ENCODE measurements at regions not wholly inside any gene's neighbourhood (a gene's known extent, or its start where the extent isn't known, plus 50 kb on each side); places are given as distances from the start of the nearest gene placed in this dataset.
"Not testable (repeated sequence)": the region's sequence is repeated elsewhere in the genome, so short reads cannot be mapped to it uniquely, and the experiment has no call there.

- Histone ChIP-seq H3K27me3 (ENCODE audit: low read depth, low read length) (no peaks in the 10 kb centered on the region), H3K36me3 (ENCODE audit: control insufficient read depth in 1 of 2, insufficient read depth in 2 of 2, low read length in 2 of 2) (no peaks in the 10 kb centered on the region), H3K4me1 (ENCODE audit: control insufficient read depth in 1 of 2, insufficient read depth in 2 of 2, low read length in 2 of 2) (no peaks in the 10 kb centered on the region), H3K27ac (ENCODE audit: low read length) (no peak overlapping the region), H3K4me3 (ENCODE audit: low read depth in 1 of 2, low read length in 2 of 2) (no peak overlapping the region), H3K9me3 (ENCODE audit: control insufficient read depth in 1 of 2, low read length in 2 of 2) (no peaks in the 10 kb centered on the region)
Observed at GRCh38 chr9:75788006-75788634, 102.4 kb upstream of the PCSK5 start.

GRCh38 chr9:75797085-75797580 lies 93.3 kb upstream of the PCSK5 start:
- H3K36me3 ChIP-seq (ENCODE audit: control insufficient read depth in 1 of 2, insufficient read depth in 2 of 2, low read length in 2 of 2): no peaks in the 10 kb centered on the region
- no peaks in the 10 kb centered on the region for H3K4me1 ChIP-seq (ENCODE audit: control insufficient read depth in 1 of 2, insufficient read depth in 2 of 2, low read length in 2 of 2)

GRCh38 chr9:75798505-75798904 lies 92.0 kb upstream of the PCSK5 start:
- H3K27ac ChIP-seq (ENCODE audit: low read length): no peak overlapping the region
- no peaks in the 10 kb centered on the region for H3K27me3 ChIP-seq (ENCODE audit: low read depth, low read length)
- no peaks in the 10 kb centered on the region for H3K9me3 ChIP-seq (ENCODE audit: control insufficient read depth in 1 of 2, low read length in 2 of 2)
- no peaks in the 10 kb centered on the region for H3K36me3 ChIP-seq (ENCODE audit: control insufficient read depth in 1 of 2, insufficient read depth in 2 of 2, low read length in 2 of 2)
- no peaks in the 10 kb centered on the region for H3K4me1 ChIP-seq (ENCODE audit: control insufficient read depth in 1 of 2, insufficient read depth in 2 of 2, low read length in 2 of 2)
- no peak overlapping the region for H3K4me3 ChIP-seq (ENCODE audit: low read depth in 1 of 2, low read length in 2 of 2)

More at GRCh38 chr9:75797085-75797580, 93.3 kb upstream of the PCSK5 start:
- no peaks in the 10 kb centered on the region for H3K27me3 ChIP-seq (ENCODE audit: low read depth, low read length)
- no peaks in the 10 kb centered on the region for H3K9me3 ChIP-seq (ENCODE audit: control insufficient read depth in 1 of 2, low read length in 2 of 2)
- no peak overlapping the region for H3K4me3 ChIP-seq (ENCODE audit: low read depth in 1 of 2, low read length in 2 of 2)
- H3K27ac ChIP-seq (ENCODE audit: low read length): no peak overlapping the region

- H3K4me1 ChIP-seq (ENCODE audit: control insufficient read depth in 1 of 2, insufficient read depth in 2 of 2, low read length in 2 of 2): no peaks in the 10 kb centered on the region
- H3K4me3 ChIP-seq (ENCODE audit: low read depth in 1 of 2, low read length in 2 of 2): no peak overlapping the region
- H3K9me3 ChIP-seq (ENCODE audit: control insufficient read depth in 1 of 2, low read length in 2 of 2): no peaks in the 10 kb centered on the region
Observed at GRCh38 chr9:75803130-75803529, 87.3 kb upstream of the PCSK5 start.

GRCh38 chr9:75810063-75810462 lies 80.4 kb upstream of the PCSK5 start:
- H3K27ac ChIP-seq (ENCODE audit: low read length): no peak overlapping the region

More at GRCh38 chr9:75803130-75803529, 87.3 kb upstream of the PCSK5 start:
- Histone ChIP-seq H3K36me3 (ENCODE audit: control insufficient read depth in 1 of 2, insufficient read depth in 2 of 2, low read length in 2 of 2) (no peaks in the 10 kb centered on the region), H3K27me3 (ENCODE audit: low read depth, low read length) (no peaks in the 10 kb centered on the region), H3K27ac (ENCODE audit: low read length) (no peak overlapping the region)

GRCh38 chr9:75811692-75812091 lies 78.8 kb upstream of the PCSK5 start:
- Histone ChIP-seq H3K9me3 (ENCODE audit: control insufficient read depth in 1 of 2, low read length in 2 of 2) (peaks cover 12 to 20% of the 10 kb centered on the region in 2 donors), H3K27me3 (ENCODE audit: low read depth, low read length) (no peaks in the 10 kb centered on the region), H3K27ac (ENCODE audit: low read length) (no peak overlapping the region), H3K36me3 (ENCODE audit: control insufficient read depth in 1 of 2, insufficient read depth in 2 of 2, low read length in 2 of 2) (no peaks in the 10 kb centered on the region), H3K4me3 (ENCODE audit: low read depth in 1 of 2, low read length in 2 of 2) (no peak overlapping the region), H3K4me1 (ENCODE audit: control insufficient read depth in 1 of 2, insufficient read depth in 2 of 2, low read length in 2 of 2) (no peaks in the 10 kb centered on the region)

More at GRCh38 chr9:75810063-75810462, 80.4 kb upstream of the PCSK5 start:
- Histone ChIP-seq H3K9me3 (ENCODE audit: control insufficient read depth in 1 of 2, low read length in 2 of 2) (peaks cover 12 to 20% of the 10 kb centered on the region in 2 donors), H3K4me1 (ENCODE audit: control insufficient read depth in 1 of 2, insufficient read depth in 2 of 2, low read length in 2 of 2) (no peaks in the 10 kb centered on the region), H3K27me3 (ENCODE audit: low read depth, low read length) (no peaks in the 10 kb centered on the region), H3K4me3 (ENCODE audit: low read depth in 1 of 2, low read length in 2 of 2) (no peak overlapping the region), H3K36me3 (ENCODE audit: control insufficient read depth in 1 of 2, insufficient read depth in 2 of 2, low read length in 2 of 2) (no peaks in the 10 kb centered on the region)

- Histone ChIP-seq H3K9me3 (ENCODE audit: control insufficient read depth in 1 of 2, low read length in 2 of 2) (peaks cover 12 to 20% of the 10 kb centered on the region in 2 donors), H3K36me3 (ENCODE audit: control insufficient read depth in 1 of 2, insufficient read depth in 2 of 2, low read length in 2 of 2) (no peaks in the 10 kb centered on the region), H3K27me3 (ENCODE audit: low read depth, low read length) (no peaks in the 10 kb centered on the region), H3K4me1 (ENCODE audit: control insufficient read depth in 1 of 2, insufficient read depth in 2 of 2, low read length in 2 of 2) (no peaks in the 10 kb centered on the region), H3K27ac (ENCODE audit: low read length) (no peak overlapping the region), H3K4me3 (ENCODE audit: low read depth in 1 of 2, low read length in 2 of 2) (no peak overlapping the region)
Observed at GRCh38 chr9:75812141-75812540, 78.3 kb upstream of the PCSK5 start.

GRCh38 chr9:75814667-75815066 lies 75.8 kb upstream of the PCSK5 start:
- Histone ChIP-seq H3K36me3 (ENCODE audit: control insufficient read depth in 1 of 2, insufficient read depth in 2 of 2, low read length in 2 of 2) (no peaks in the 10 kb centered on the region), H3K27ac (ENCODE audit: low read length) (no peak overlapping the region), H3K4me3 (ENCODE audit: low read depth in 1 of 2, low read length in 2 of 2) (no peak overlapping the region), H3K27me3 (ENCODE audit: low read depth, low read length) (no peaks in the 10 kb centered on the region), H3K9me3 (ENCODE audit: control insufficient read depth in 1 of 2, low read length in 2 of 2) (peaks cover 12 to 20% of the 10 kb centered on the region in 2 donors), H3K4me1 (ENCODE audit: control insufficient read depth in 1 of 2, insufficient read depth in 2 of 2, low read length in 2 of 2) (no peaks in the 10 kb centered on the region)

- H3K4me3 ChIP-seq (ENCODE audit: low read depth in 1 of 2, low read length in 2 of 2); H3K27ac ChIP-seq (ENCODE audit: low read length): not testable (repeated sequence)
Observed at GRCh38 chr9:75820471-75821115, 69.9 kb upstream of the PCSK5 start.

GRCh38 chr9:75823151-75823550 lies 67.3 kb upstream of the PCSK5 start:
- Histone ChIP-seq H3K9me3 (ENCODE audit: control insufficient read depth in 1 of 2, low read length in 2 of 2) (no peaks in the 10 kb centered on the region), H3K4me1 (ENCODE audit: control insufficient read depth in 1 of 2, insufficient read depth in 2 of 2, low read length in 2 of 2) (no peaks in the 10 kb centered on the region), H3K36me3 (ENCODE audit: control insufficient read depth in 1 of 2, insufficient read depth in 2 of 2, low read length in 2 of 2) (no peaks in the 10 kb centered on the region), H3K27me3 (ENCODE audit: low read depth, low read length) (no peaks in the 10 kb centered on the region), H3K27ac (ENCODE audit: low read length) (no peak overlapping the region), H3K4me3 (ENCODE audit: low read depth in 1 of 2, low read length in 2 of 2) (no peak overlapping the region)

More at GRCh38 chr9:75820471-75821115, 69.9 kb upstream of the PCSK5 start:
- H3K4me1 ChIP-seq (ENCODE audit: control insufficient read depth in 1 of 2, insufficient read depth in 2 of 2, low read length in 2 of 2); H3K36me3 ChIP-seq (ENCODE audit: control insufficient read depth in 1 of 2, insufficient read depth in 2 of 2, low read length in 2 of 2); H3K9me3 ChIP-seq (ENCODE audit: control insufficient read depth in 1 of 2, low read length in 2 of 2); H3K27me3 ChIP-seq (ENCODE audit: low read depth, low read length): not testable (repeated sequence)

GRCh38 chr9:75824816-75825568 lies 65.5 kb upstream of the PCSK5 start:
- Histone ChIP-seq H3K27ac (ENCODE audit: low read length) (no peak overlapping the region), H3K9me3 (ENCODE audit: control insufficient read depth in 1 of 2, low read length in 2 of 2) (no peaks in the 10 kb centered on the region)

More at GRCh38 chr9:75824816-75825568, 65.5 kb upstream of the PCSK5 start:
- Histone ChIP-seq H3K4me3 (ENCODE audit: low read depth in 1 of 2, low read length in 2 of 2) (no peak overlapping the region), H3K4me1 (ENCODE audit: control insufficient read depth in 1 of 2, insufficient read depth in 2 of 2, low read length in 2 of 2) (no peaks in the 10 kb centered on the region), H3K27me3 (ENCODE audit: low read depth, low read length) (no peaks in the 10 kb centered on the region), H3K36me3 (ENCODE audit: control insufficient read depth in 1 of 2, insufficient read depth in 2 of 2, low read length in 2 of 2) (no peaks in the 10 kb centered on the region)
